Pancreas (tissue), 10 donors: ENCODE measurements at regions not wholly inside any gene's neighbourhood (a gene's known extent, or its start where the extent isn't known, plus 50 kb on each side); places are given as distances from the start of the nearest gene placed in this dataset.
"Not testable (repeated sequence)": the region's sequence is repeated elsewhere in the genome, so short reads cannot be mapped to it uniquely, and the experiment has no call there.

Source experiments
- ATAC-seq, 4 donors: fragments of 200-7000 bp; cut with Tn5 transposase; one replicate each; pipeline versions ENCODE4 v1.8.0 to v1.9.1; 2020; ENCODE audit warnings: mild to moderate bottlenecking in 4 of 4, moderate library complexity in 4 of 4
- DNase-seq, 6 donors: peaks; one replicate each; pipeline ENCODE4 v3.0.0-alpha.2; 2020
- FAIRE-seq: peaks from 2 replicates; lab custom pipeline; 2012; peaks lifted over from hg19 to GRCh38; lab: Jason Lieb, UNC
- H3K27ac ChIP-seq, 4 donors: fragments of 200-600 bp; sonication (generic); 1 replicate in 3 of 4; 2 replicates in 1 of 4; pipeline versions ENCODE4 v1.5.0 to v1.8.0; 2020
- H3K27me3 ChIP-seq, 4 donors: fragments of 200-600 bp; one replicate each; pipeline ENCODE4 v1.8.0; 2021
- H3K36me3 ChIP-seq, 3 donors: fragments of 200-600 bp; sonication (generic) in 1 of 3; one replicate each; pipeline versions ENCODE4 v1.5.0 to v1.8.0; 2020 to 2021
- H3K4me1 ChIP-seq, 3 donors: fragments of 200-600 bp; one replicate each; pipeline ENCODE4 v1.8.0; 2021
- H3K4me3 ChIP-seq, 4 donors: fragments of 200-600 bp; sonication (generic) in 2 of 4; one replicate each; pipeline versions ENCODE4 v1.5.0 to v1.8.0; 2020 to 2021
- H3K9me3 ChIP-seq, 4 donors: fragments of 200-600 bp; one replicate each; pipeline ENCODE4 v1.8.0; 2021
- WGBS, 2 donors: extraction: QIAGEN DNeasy Blood & Tissue Kit; methylation state at CpG; one replicate each; pipeline ENCODE4 v1.1.7; 2013; 5-methylcytosine and 5-hydroxymethylcytosine counted together
- intact Hi-C, 3 donors: fragments of 100-400 bp; cut with DNase I; formaldehyde crosslinking; loops; one replicate each; pipeline versions ENCODE4 v1.11.1 to v1.14.2; 2022
- TF ChIP-seq, protein P1 (sequence below), 4 donors: fragments of 200-600 bp; sonication (generic) in 3 of 4; IDR thresholded peaks; one replicate each; pipeline versions ENCODE4 v1.5.0 to v1.8.0; 2021; ENCODE audit warnings: antibody characterized with exemption in 4 of 4
- donor health status: healthy with polysubstance abuse.
- donor health status: DM: no; HTN: no; CAD: no; lungs with moderate emphysema.
- donor health status: DM: no; HTN: no; CAD: no.
- donor health status: control.
- donor health status: control.
- donor health status: Bipolar disorder and iron deficiency.
- donor health status: DM: yes; HTN: yes; CAD: no.
- donor health status: DM: no; HTN: no; CAD: no.
- donor health status: DM: no; HTN: no; CAD: no.
- donor health status: DM: yes; HTN: yes; CAD: no.

DNA sequence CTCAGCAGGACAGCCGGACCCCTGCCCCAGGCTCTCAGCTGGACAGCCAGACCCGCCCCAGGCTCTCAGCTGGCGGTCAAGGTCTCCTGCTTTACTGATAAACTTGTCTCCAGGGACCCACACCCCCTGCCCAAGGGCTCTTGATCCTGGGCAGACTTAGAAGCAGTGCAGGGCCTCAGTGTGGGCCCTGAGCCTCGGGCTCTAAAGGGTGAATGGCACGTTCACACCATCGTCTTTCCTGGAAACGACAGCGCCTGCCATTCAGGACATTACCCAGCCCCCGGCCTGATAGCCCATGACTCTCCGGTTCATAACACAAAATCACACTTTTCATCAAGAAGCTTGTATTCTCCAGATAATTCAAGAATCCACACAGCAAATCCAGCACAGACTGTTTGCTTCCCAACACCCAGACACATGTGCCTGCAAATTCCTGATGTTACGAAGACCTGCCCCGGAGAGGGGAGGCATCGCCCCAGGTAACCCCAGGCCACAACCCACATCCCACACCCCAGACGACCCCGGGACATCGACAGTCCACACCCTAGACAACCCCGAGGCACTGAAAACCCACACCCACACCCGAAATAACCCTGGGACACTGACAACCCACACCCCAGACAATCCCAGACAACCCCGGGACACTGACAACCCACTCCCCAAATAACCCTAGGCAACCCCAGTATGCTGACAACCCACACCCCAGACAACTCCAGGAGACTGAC, 136.8 kb downstream of the FAM53A start:
- Histone ChIP-seq H3K4me1 (no peaks in the 10 kb centered on the region), H3K4me3 (no peak overlapping the region), H3K36me3 (no peaks in the 10 kb centered on the region), H3K9me3 (no peaks in the 10 kb centered on the region), H3K27ac (no peak overlapping the region), H3K27me3 (peaks cover 0 to 3% (median 0%) of the 10 kb centered on the region in 4 donors)
- no peak for FAIRE-seq
- intact Hi-C loops: no loop called here
- TF ChIP-seq, protein P1, sequence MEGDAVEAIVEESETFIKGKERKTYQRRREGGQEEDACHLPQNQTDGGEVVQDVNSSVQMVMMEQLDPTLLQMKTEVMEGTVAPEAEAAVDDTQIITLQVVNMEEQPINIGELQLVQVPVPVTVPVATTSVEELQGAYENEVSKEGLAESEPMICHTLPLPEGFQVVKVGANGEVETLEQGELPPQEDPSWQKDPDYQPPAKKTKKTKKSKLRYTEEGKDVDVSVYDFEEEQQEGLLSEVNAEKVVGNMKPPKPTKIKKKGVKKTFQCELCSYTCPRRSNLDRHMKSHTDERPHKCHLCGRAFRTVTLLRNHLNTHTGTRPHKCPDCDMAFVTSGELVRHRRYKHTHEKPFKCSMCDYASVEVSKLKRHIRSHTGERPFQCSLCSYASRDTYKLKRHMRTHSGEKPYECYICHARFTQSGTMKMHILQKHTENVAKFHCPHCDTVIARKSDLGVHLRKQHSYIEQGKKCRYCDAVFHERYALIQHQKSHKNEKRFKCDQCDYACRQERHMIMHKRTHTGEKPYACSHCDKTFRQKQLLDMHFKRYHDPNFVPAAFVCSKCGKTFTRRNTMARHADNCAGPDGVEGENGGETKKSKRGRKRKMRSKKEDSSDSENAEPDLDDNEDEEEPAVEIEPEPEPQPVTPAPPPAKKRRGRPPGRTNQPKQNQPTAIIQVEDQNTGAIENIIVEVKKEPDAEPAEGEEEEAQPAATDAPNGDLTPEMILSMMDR (IDR thresholded peaks at IDR 0.05): no peak
- WGBS, 2 donors: 61 to 78% methylated on average over 18 to 19 of the region's 19 CpGs
- DNase-seq: peak in 1 of 6 donors; percentile 36
- no peak for ATAC-seq

DNA sequence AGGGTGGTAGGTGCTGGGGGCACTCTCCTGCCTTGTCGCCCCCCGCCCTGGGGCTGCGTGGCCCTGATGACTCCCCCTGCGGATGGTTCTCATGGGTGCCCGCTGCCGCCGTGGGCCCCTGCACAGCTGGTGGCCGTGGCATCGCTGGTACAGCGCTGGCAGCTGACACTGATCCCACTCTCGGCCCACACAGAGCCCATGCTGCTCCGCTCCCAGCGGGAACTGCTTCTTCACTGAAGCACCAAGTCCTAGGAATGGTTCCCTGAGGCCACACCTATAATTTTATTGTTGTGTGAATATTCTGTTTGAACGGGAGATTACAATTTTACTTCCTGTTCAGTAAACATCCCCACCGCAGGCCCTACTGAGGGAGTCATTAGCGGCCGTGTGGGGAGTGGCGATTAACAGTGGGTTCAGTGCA, 138.6 kb upstream of the NKX1-1 start:
- Histone ChIP-seq H3K27ac (no peak overlapping the region), H3K36me3 (no peaks in the 10 kb centered on the region), H3K9me3 (no peaks in the 10 kb centered on the region), H3K27me3 (no peaks in the 10 kb centered on the region), H3K4me1 (no peaks in the 10 kb centered on the region), H3K4me3 (no peak overlapping the region)
- intact Hi-C loops: no loop called here
- FAIRE-seq (no peak), DNase-seq (peak in 2 of 6 donors; percentile 8 to 43), ATAC-seq (no peak)
- 64 to 74% methylated on average over 18 of the region's 18 CpGs for WGBS, 2 donors
- TF ChIP-seq, protein P1 (IDR thresholded peaks at IDR 0.05): no peak

DNA sequence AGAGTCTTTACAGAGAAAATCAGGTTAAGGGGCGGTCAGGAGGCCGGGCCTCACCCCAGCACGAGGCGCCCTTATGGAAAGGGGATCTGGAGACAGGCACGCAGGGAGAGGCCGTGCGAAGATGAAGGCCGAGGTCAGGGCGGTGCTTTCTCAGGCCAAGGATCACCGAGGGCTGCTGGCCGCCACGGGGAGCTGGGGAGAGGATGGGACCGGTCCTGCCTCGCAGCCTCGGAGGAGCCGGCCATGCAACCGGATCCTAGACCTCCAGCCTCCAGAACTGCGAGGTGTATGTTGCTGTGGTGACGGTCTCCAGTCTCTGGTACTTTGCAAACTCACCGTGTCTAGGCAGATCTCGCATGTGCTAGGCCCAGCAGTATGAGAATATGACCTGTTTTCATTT, 138.2 kb upstream of the NKX1-1 start:
- H3K27me3 ChIP-seq, H3K4me3 ChIP-seq, H3K27ac ChIP-seq, H3K4me1 ChIP-seq, intact Hi-C loops, ATAC-seq, H3K36me3 ChIP-seq, FAIRE-seq, H3K9me3 ChIP-seq: not testable (repeated sequence)
- WGBS, 2 donors: 64 to 79% methylated on average over 20 to 21 of the region's 21 CpGs
- peak in 2 of 6 donors; percentile 8 to 28 for DNase-seq

DNA sequence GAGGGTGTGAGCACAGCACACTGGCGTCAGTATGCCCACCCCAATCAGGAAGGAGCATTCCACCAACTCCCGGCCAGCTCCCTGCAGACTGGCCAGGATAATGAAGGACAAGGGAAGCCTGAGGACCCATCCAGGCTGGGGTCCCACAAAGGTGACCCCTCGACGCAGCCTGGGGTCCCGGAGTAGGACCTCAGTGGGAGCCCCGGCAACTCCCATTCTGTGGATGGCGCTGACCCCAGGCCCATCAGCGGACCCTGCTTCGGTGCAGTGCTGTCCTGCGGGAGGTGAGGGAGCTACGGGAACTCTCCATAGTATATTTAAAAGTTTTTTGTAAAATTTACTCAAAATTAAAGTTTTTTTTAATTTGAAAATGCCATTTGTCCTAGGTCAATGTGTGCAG, 137.7 kb upstream of the NKX1-1 start:
- no peak for ATAC-seq
- no peaks in the 10 kb centered on the region for H3K36me3 ChIP-seq
- DNase-seq: peak in 2 of 6 donors; percentile 11 to 24
- H3K4me1 ChIP-seq: no peaks in the 10 kb centered on the region
- H3K4me3 ChIP-seq: no peak overlapping the region
- 75 to 89% methylated on average over 11 of the region's 11 CpGs for WGBS, 2 donors
- FAIRE-seq: no peak
- H3K27me3 ChIP-seq: no peaks in the 10 kb centered on the region
- intact Hi-C loops: no loop called here
- TF ChIP-seq, protein P1 (IDR thresholded peaks at IDR 0.05): no peak
- no peaks in the 10 kb centered on the region for H3K9me3 ChIP-seq
- no peak overlapping the region for H3K27ac ChIP-seq

DNA sequence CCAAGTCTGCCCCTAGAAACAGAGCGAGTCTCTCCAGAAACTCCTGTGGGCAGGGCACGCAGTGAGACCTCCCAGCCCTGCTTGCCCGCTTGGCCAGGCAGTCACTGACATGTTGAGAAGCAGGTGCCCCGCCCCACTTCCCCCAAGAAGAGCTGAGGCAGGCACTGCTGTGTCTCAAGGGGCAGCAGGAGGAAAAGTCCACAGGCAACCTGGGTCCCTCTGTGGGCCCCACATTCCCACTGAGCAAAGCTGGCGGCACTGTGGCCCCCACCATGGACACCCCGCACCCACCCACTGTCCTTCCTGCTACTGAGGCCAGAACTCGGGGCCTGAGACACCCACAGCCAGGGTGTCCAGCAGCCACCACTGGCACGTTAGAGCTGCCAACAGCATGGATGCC, 137.3 kb upstream of the NKX1-1 start:
- intact Hi-C loops: no loop called here
- H3K4me3 ChIP-seq: no peak overlapping the region
- no peak for ATAC-seq
- no peaks in the 10 kb centered on the region for H3K9me3 ChIP-seq
- DNase-seq: no peak
- no peaks in the 10 kb centered on the region for H3K36me3 ChIP-seq
- TF ChIP-seq, protein P1 (IDR thresholded peaks at IDR 0.05): no peak
- no peak overlapping the region for H3K27ac ChIP-seq
- H3K4me1 ChIP-seq: no peaks in the 10 kb centered on the region
- 74 to 84% methylated on average over 8 of the region's 8 CpGs for WGBS, 2 donors
- H3K27me3 ChIP-seq: no peaks in the 10 kb centered on the region
- no peak for FAIRE-seq
